WTC11 (cell line): ENCODE measurements at regions not wholly inside any gene's neighbourhood (a gene's known extent, or its start where the extent isn't known, plus 50 kb on each side); places are given as distances from the start of the nearest gene placed in this dataset.

Source experiments
- AR ChIP-seq: fragments of 250-450 bp; sonication (Bioruptor Pico); IDR thresholded peaks from 2 replicates; pipeline ENCODE4 v1.9.0; 2021; ENCODE audit warnings: mild to moderate bottlenecking
- ATF1 ChIP-seq: sonication (generic); formaldehyde crosslinking; IDR thresholded peaks from 2 replicates; pipeline ENCODE4 v1.8.1; 2023; ENCODE audit warnings: mild to moderate bottlenecking, moderate library complexity, missing genetic modification reagents
- ATF2 ChIP-seq: sonication (generic); formaldehyde crosslinking; IDR thresholded peaks from 2 replicates; pipeline ENCODE4 v1.8.1; 2022; ENCODE audit warnings: low read depth, missing genetic modification reagents, borderline replicate concordance
- CTCF ChIP-seq: fragments of 200-600 bp; IDR thresholded peaks from 2 replicates; pipeline ENCODE4 v1.8.0; 2022; ENCODE audit warnings: antibody characterized with exemption
- E2F5 ChIP-seq: sonication (generic); formaldehyde crosslinking; IDR thresholded peaks from 2 replicates; pipeline ENCODE4 v1.8.1; 2022; ENCODE audit warnings: mild to moderate bottlenecking, moderate library complexity, missing genetic modification reagents
- ELF4 ChIP-seq: sonication (generic); formaldehyde crosslinking; IDR thresholded peaks from 2 replicates; pipeline ENCODE4 v1.8.1; 2022; ENCODE audit warnings: low read depth, mild to moderate bottlenecking, moderate library complexity, missing genetic modification reagents
- HMGXB4 ChIP-seq: sonication (generic); formaldehyde crosslinking; IDR thresholded peaks from 2 replicates; pipeline ENCODE4 v1.8.1; 2023; ENCODE audit warnings: mild to moderate bottlenecking, moderate library complexity, missing genetic modification reagents
- NR2C2 ChIP-seq: sonication (generic); formaldehyde crosslinking; IDR thresholded peaks from 2 replicates; pipeline ENCODE4 v1.8.0; 2022; ENCODE audit warnings: mild to moderate bottlenecking, missing genetic modification reagents
- PRRX2 ChIP-seq: fragments of 250-450 bp; sonication (Bioruptor Pico); IDR thresholded peaks from 2 replicates; pipeline ENCODE4 v1.8.0; 2021; ENCODE audit warnings: mild to moderate bottlenecking
- SMAD4 ChIP-seq: sonication (generic); formaldehyde crosslinking; IDR thresholded peaks from 2 replicates; pipeline ENCODE4 v1.8.0; 2022; ENCODE audit warnings: mild to moderate bottlenecking, missing genetic modification reagents
- SP1 ChIP-seq: sonication (generic); formaldehyde crosslinking; conservative IDR thresholded peaks from 2 replicates; pipeline ENCODE4 v1.8.1; 2022; ENCODE audit warnings: missing genetic modification reagents
- TEAD4 ChIP-seq: sonication (generic); formaldehyde crosslinking; IDR thresholded peaks from 2 replicates; pipeline ENCODE4 v1.8.0; 2022; ENCODE audit warnings: mild to moderate bottlenecking, missing genetic modification reagents
- ZBTB21 ChIP-seq: sonication (generic); formaldehyde crosslinking; IDR thresholded peaks from 2 replicates; pipeline ENCODE4 v1.8.1; 2023; ENCODE audit warnings: mild to moderate bottlenecking, missing genetic modification reagents, borderline replicate concordance
- ZNF317 ChIP-seq: sonication (generic); formaldehyde crosslinking; IDR thresholded peaks from 2 replicates; pipeline ENCODE4 v1.8.1; 2023; ENCODE audit warnings: low read depth, mild to moderate bottlenecking, moderate library complexity, missing genetic modification reagents, borderline replicate concordance

GRCh38 chr3:194844046-194844445 is 158.4 kb downstream of the FAM43A start:
- TF ChIP-seq NR2C2 (CRISPR knock-in tag): no peak
- no peak for TF ChIP-seq PRRX2
- TF ChIP-seq ZBTB21 (CRISPR knock-in tag): no peak
- no peak for TF ChIP-seq ATF1
- TF ChIP-seq HMGXB4 (CRISPR knock-in tag): no peak
- no peak for TF ChIP-seq TEAD4
- no peak for TF ChIP-seq CTCF
- TF ChIP-seq ELF4 (CRISPR knock-in tag): no peak
- TF ChIP-seq AR: no peak
- no peak for TF ChIP-seq ATF2
- TF ChIP-seq E2F5 (CRISPR knock-in tag): no peak
- no peak for TF ChIP-seq SMAD4 (CRISPR knock-in tag)
- TF ChIP-seq ZNF317 (CRISPR knock-in tag): no peak
- TF ChIP-seq SP1 (CRISPR knock-in tag): no peak
